ENCODE measurements at regions not wholly inside any gene's neighbourhood (a gene's known extent, or its start where the extent isn't known, plus 50 kb on each side); places are given as distances from the start of the nearest gene placed in this dataset.

- no peak overlapping the region for H3K27ac ChIP-seq
- no peak for TF ChIP-seq CTCF (IDR thresholded peaks at IDR 0.05)
- no peak for TF ChIP-seq ZFX (IDR thresholded peaks at IDR 0.05; ENCODE audit: borderline replicate concordance)
Measured at GRCh38 chr22:48927591-48927990, 900.1 kb downstream of the BRD1 start.

- TF ChIP-seq ZFX (IDR thresholded peaks at IDR 0.05; ENCODE audit: borderline replicate concordance) = no peak
- TF ChIP-seq CTCF (IDR thresholded peaks at IDR 0.05) = no peak
Measured at GRCh38 chr22:48926643-48927042, 901.0 kb downstream of the BRD1 start.

GRCh38 chr22:48926136-48926535 is 901.5 kb downstream of the BRD1 start:
- no peak for TF ChIP-seq ZFX (IDR thresholded peaks at IDR 0.05; ENCODE audit: borderline replicate concordance)
- TF ChIP-seq CTCF (IDR thresholded peaks at IDR 0.05) = no peak
- H3K27ac ChIP-seq = no peak overlapping the region

More at GRCh38 chr22:48926643-48927042, 901.0 kb downstream of the BRD1 start:
- no peak overlapping the region for H3K27ac ChIP-seq

- TF ChIP-seq CTCF (IDR thresholded peaks at IDR 0.05) = no peak
- no peak for TF ChIP-seq ZFX (IDR thresholded peaks at IDR 0.05; ENCODE audit: borderline replicate concordance)
Measured at GRCh38 chr22:48925450-48925849, 902.2 kb downstream of the BRD1 start.

GRCh38 chr22:48923996-48924395 is 903.7 kb downstream of the BRD1 start:
- no peak overlapping the region for H3K27ac ChIP-seq
- TF ChIP-seq CTCF (IDR thresholded peaks at IDR 0.05) = no peak
- no peak for TF ChIP-seq ZFX (IDR thresholded peaks at IDR 0.05; ENCODE audit: borderline replicate concordance)

More at GRCh38 chr22:48925450-48925849, 902.2 kb downstream of the BRD1 start:
- H3K27ac ChIP-seq = no peak overlapping the region

GRCh38 chr22:48923165-48923865 is 904.4 kb downstream of the BRD1 start:
- no peak overlapping the region for H3K27ac ChIP-seq

More at GRCh38 chr22:48923165-48923865, 904.4 kb downstream of the BRD1 start:
- TF ChIP-seq ZFX (IDR thresholded peaks at IDR 0.05; ENCODE audit: borderline replicate concordance) (no peak), CTCF (IDR thresholded peaks at IDR 0.05) (no peak)
